Adrenal gland (tissue), 5 donors: ENCODE measurements at regions not wholly inside any gene's neighbourhood (a gene's known extent, or its start where the extent isn't known, plus 50 kb on each side); places are given as distances from the start of the nearest gene placed in this dataset.
"Not testable (repeated sequence)": the region's sequence is repeated elsewhere in the genome, so short reads cannot be mapped to it uniquely, and the experiment has no call there.

Experiments
- POLR2A ChIP-seq, 2 donors: fragments of 450-650 bp; IDR thresholded peaks; one replicate each; pipeline ENCODE4 v1.6.1; 2017; ENCODE audit warnings: antibody characterized with exemption in 2 of 2, mild to moderate bottlenecking in 2 of 2, moderate library complexity in 1 of 2
- TF ChIP-seq, protein P1 (sequence below), 6 experiments: fragments of 450-650 bp in 4 of 6; fragments of 200-600 bp in 2 of 6; sonication (generic) in 1 of 6; IDR thresholded peaks; 1 replicate in 5 of 6; 2 replicates in 1 of 6; pipeline versions ENCODE4 v1.5.1 to v1.8.0; 2016 to 2021; ENCODE audit warnings: antibody characterized with exemption in 6 of 6, mild to moderate bottlenecking in 2 of 6, moderate library complexity in 1 of 6
- donor health status: DM: no; HTN: no; CAD: no.

DNA sequence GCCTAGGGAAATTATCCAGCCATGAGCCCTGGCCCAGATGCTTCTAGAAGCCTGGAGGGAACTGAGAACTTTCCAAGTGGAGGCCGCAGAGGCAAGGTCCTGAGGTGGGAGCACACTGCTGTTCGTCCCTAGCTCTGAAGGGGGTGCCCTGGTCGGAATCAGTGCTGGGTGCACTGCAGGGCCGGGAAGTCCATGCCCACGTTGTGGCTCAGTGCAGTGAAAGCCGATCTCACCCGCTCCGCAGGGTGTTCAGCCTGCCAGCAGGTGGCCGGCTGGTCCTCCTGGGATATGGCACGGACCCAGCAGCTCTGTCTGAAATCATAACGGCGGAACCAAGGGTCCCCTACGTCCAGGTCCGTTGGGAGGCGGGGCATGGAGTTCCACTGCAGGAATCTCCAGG lies 115.4 kb upstream of the EFCAB3 start:
- TF ChIP-seq, protein P1, sequence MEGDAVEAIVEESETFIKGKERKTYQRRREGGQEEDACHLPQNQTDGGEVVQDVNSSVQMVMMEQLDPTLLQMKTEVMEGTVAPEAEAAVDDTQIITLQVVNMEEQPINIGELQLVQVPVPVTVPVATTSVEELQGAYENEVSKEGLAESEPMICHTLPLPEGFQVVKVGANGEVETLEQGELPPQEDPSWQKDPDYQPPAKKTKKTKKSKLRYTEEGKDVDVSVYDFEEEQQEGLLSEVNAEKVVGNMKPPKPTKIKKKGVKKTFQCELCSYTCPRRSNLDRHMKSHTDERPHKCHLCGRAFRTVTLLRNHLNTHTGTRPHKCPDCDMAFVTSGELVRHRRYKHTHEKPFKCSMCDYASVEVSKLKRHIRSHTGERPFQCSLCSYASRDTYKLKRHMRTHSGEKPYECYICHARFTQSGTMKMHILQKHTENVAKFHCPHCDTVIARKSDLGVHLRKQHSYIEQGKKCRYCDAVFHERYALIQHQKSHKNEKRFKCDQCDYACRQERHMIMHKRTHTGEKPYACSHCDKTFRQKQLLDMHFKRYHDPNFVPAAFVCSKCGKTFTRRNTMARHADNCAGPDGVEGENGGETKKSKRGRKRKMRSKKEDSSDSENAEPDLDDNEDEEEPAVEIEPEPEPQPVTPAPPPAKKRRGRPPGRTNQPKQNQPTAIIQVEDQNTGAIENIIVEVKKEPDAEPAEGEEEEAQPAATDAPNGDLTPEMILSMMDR (IDR thresholded peaks at IDR 0.05) = not testable (repeated sequence)
- TF ChIP-seq POLR2A (IDR thresholded peaks at IDR 0.05) = not testable (repeated sequence)
